A673 (cell line): ENCODE measurements at regions not wholly inside any gene's neighbourhood (a gene's known extent, or its start where the extent isn't known, plus 50 kb on each side); places are given as distances from the start of the nearest gene placed in this dataset.

Experiments
- CTCF ChIP-seq: fragments of 300-800, 200-600 bp; sonication (generic); conservative IDR thresholded peaks from 2 replicates; pipeline ENCODE4 v1.5.1; 2017; ENCODE audit warnings: low read depth, mild to moderate bottlenecking, antibody characterized with exemption, low read length, moderate library complexity, mixed read lengths
- EZH2 ChIP-seq: fragments of 200-600 bp; sonication (generic); IDR thresholded peaks from 2 replicates; pipeline ENCODE4 v1.6.1; 2017; ENCODE audit warnings: borderline replicate concordance, low read depth, mild to moderate bottlenecking, mixed read lengths, antibody characterized with exemption, low read length; ENCODE audit not compliant: poor library complexity, severe bottlenecking

- TF ChIP-seq CTCF: peak; percentile 61
- TF ChIP-seq EZH2: no peak
Observed at GRCh38 chr5:92309336-92309991, 926.3 kb upstream of the ARRDC3 start.
